ENCODE measurements at regions not wholly inside any gene's neighbourhood (a gene's known extent, or its start where the extent isn't known, plus 50 kb on each side); places are given as distances from the start of the nearest gene placed in this dataset.
A peak's percentile ranks its signal among the peaks of the same experiment; 100 is the strongest.

- WGBS (ENCODE audit: missing lambda C conversion rate) = 21% methylated on average over 7 of the region's 7 CpGs
- peak; percentile 81 for FAIRE-seq
- TF ChIP-seq CBX2 (IDR thresholded peaks at IDR 0.05; ENCODE audit: borderline replicate concordance, low read depth) = no peak
- TF ChIP-seq PHF8 (IDR thresholded peaks at IDR 0.05; ENCODE audit: borderline replicate concordance, low read depth) = no peak
- TF ChIP-seq KDM1A (IDR thresholded peaks at IDR 0.05; ENCODE audit: low read depth) = no peak
- TF ChIP-seq JUNB (IDR thresholded peaks at IDR 0.05) = no peak
- no peak for TF ChIP-seq MAX (IDR thresholded peaks at IDR 0.05)
- TF ChIP-seq FOSL2 (IDR thresholded peaks at IDR 0.05) = no peak
- no peak for TF ChIP-seq FOSL2 (CRISPR knock-in tag; IDR thresholded peaks at IDR 0.05)
- TF ChIP-seq SMC3 (IDR thresholded peaks at IDR 0.05) = peak; percentile 47
- peak; percentile 78 for TF ChIP-seq CTCF (IDR thresholded peaks at IDR 0.05)
- TF ChIP-seq RAD21 (conservative IDR thresholded peaks at IDR 0.05 in 1 of 2, IDR thresholded peaks at IDR 0.05 in 1 of 2) = peak; percentile 80 to 82
Observed at GRCh38 chr1:219837274-219837993, 90.9 kb downstream of the SLC30A10 start.

GRCh38 chr1:219834314-219834917 is 93.9 kb downstream of the SLC30A10 start:
- no peak for FAIRE-seq
- no peak overlapping the region for H3K4me3 ChIP-seq
- no peak for TF ChIP-seq MAX (IDR thresholded peaks at IDR 0.05)
- 28% methylated on average over 8 of the region's 8 CpGs for WGBS (ENCODE audit: missing lambda C conversion rate)
- ChIA-PET CTCF (interaction anchor here (0.9 kb wide), 1 partner anchor 970 kb away, joined by 3 read pairs; no protein-coding TSS in a partner anchor), POLR2A (no interaction called here)
- no peak for DNase-seq (ENCODE audit: low read depth in 1 of 2, low spot score in 1 of 2)
- H3K27ac ChIP-seq = no peak overlapping the region
- no peak overlapping the region for H3K4me2 ChIP-seq
- no peak for ATAC-seq
- no peaks in the 10 kb centered on the region for H3K4me1 ChIP-seq
- no peaks in the 10 kb centered on the region for H3K9me3 ChIP-seq

More at GRCh38 chr1:219837274-219837993, 90.9 kb downstream of the SLC30A10 start:
- ATAC-seq (peak; percentile 86 to 93; a peak in 5 of 6 replicates), DNase-seq (ENCODE audit: low read depth in 1 of 2, low spot score in 1 of 2) (peak; percentile 37 to 66)
- POLR2A ChIA-PET = no interaction called here
- Histone ChIP-seq H3K27ac (no peak overlapping the region), H3K4me2 (no peak overlapping the region), H3K4me1 (no peaks in the 10 kb centered on the region), H3K9me3 (no peaks in the 10 kb centered on the region), H3K4me3 (no peak overlapping the region)
- CTCF ChIA-PET = no interaction called here

GRCh38 chr1:219833214-219833815 is 95.0 kb downstream of the SLC30A10 start:
- Histone ChIP-seq H3K27ac (no peak overlapping the region), H3K4me3 (no peak overlapping the region), H3K4me1 (no peaks in the 10 kb centered on the region), H3K4me2 (no peak overlapping the region), H3K9me3 (no peaks in the 10 kb centered on the region)
- ATAC-seq = no peak
- ChIA-PET CTCF (no interaction called here), POLR2A (no interaction called here)
- 59% methylated on average over 3 of the region's 3 CpGs for WGBS (ENCODE audit: missing lambda C conversion rate)
- no peak for TF ChIP-seq REST (IDR thresholded peaks at IDR 0.05)
- no peak for TF ChIP-seq USF2 (IDR thresholded peaks at IDR 0.05)
- TF ChIP-seq TFCP2L1 (CRISPR knock-in tag; IDR thresholded peaks at IDR 0.05) = no peak
- TF ChIP-seq POLR2A (IDR thresholded peaks at IDR 0.05; ENCODE audit: low read length) = no peak
- no peak for TF ChIP-seq FOXS1 (CRISPR knock-in tag; IDR thresholded peaks at IDR 0.05)
- no peak for TF ChIP-seq KDM5A (IDR thresholded peaks at IDR 0.05)
- no peak for TF ChIP-seq SREBF2 (IDR thresholded peaks at IDR 0.05)
- no peak for DNase-seq (ENCODE audit: low read depth in 1 of 2, low spot score in 1 of 2)
- no peak for FAIRE-seq

Measured in A549 (cell line).